HCT116 (cell line): ENCODE measurements at regions not wholly inside any gene's neighbourhood (a gene's known extent, or its start where the extent isn't known, plus 50 kb on each side); places are given as distances from the start of the nearest gene placed in this dataset.

Experiments
- ATAC-seq: fragments of 200-7000 bp; cut with Tn5 transposase; 2 replicates; pipeline ENCODE4 v1.9.1; 2020; ENCODE audit warnings: mild to moderate bottlenecking, moderate library complexity
- BruUV-seq: library from RNA; stranded (reverse); fragments of 400-500 nt; replicated peaks from 2 replicates; lab custom pipeline; 2021; lab: Mats Ljungman, UMichigan
- CTCF ChIA-PET: fragments of 300-600 bp; sonication (Branson Sonifier 250); formaldehyde crosslinking; loops from one replicate; lab custom pipeline; 2021; ENCODE audit warnings: antibody characterized with exemption; lab: Charles Lee
- POLR2A ChIA-PET: fragments of 300-600, 350-600 bp; sonication (Branson Sonifier 250); formaldehyde crosslinking; loops from one replicate; lab custom pipeline; 2021; ENCODE audit warnings: antibody characterized with exemption; lab: Charles Lee
- RAD21 ChIA-PET, 2 experiments: fragments of 300-600 bp; sonication (Branson Sonifier 250); formaldehyde crosslinking; loops; one replicate each; lab custom pipeline; 2023; ENCODE audit warnings: low total read pairs in 2 of 2; ENCODE audit not compliant: uncharacterized antibody in 2 of 2, unreplicated experiment in 2 of 2, low non-redundant PET in 1 of 2; lab: Charles Lee
- DNase-seq: peaks from one replicate; pipeline ENCODE4 v3.0.0-alpha.2; 2010; ENCODE audit warnings: low read depth, low spot score
- H2AFZ ChIP-seq: fragments of 200-600 bp; shearing (Covaris generic), sonication (generic); 2 replicates; pipeline ENCODE4 v1.6.1; 2017; ENCODE audit warnings: low read depth, mixed run types, mixed read lengths, antibody characterized with exemption, low read length; ENCODE audit not compliant: poor library complexity, severe bottlenecking
- H3K27ac ChIP-seq: 2 replicates; pipeline ENCODE4 v1.5.1; 2012; ENCODE audit warnings: low read depth, low read length
- H3K27me3 ChIP-seq: fragments of 200-600 bp; sonication (generic); 2 replicates; pipeline ENCODE4 v1.6.1; 2016; ENCODE audit warnings: mixed run types, low read length, mixed read lengths; ENCODE audit not compliant: insufficient read depth
- H3K36me3 ChIP-seq, 2 experiments: fragments of 200-500 bp in 1 of 2; fragments of 200-600 bp in 1 of 2; sonication (Bioruptor generic) in 1 of 2; sonication (generic) in 1 of 2; 2 replicates each; pipeline versions ENCODE4 v1.5.1 to v1.6.1; 2014 to 2016; ENCODE audit warnings: low read length in 2 of 2, inconsistent platforms in 1 of 2, mixed read lengths in 1 of 2, mixed run types in 1 of 2; ENCODE audit not compliant: insufficient read depth in 2 of 2, control insufficient read depth in 1 of 2
- H3K4me1 ChIP-seq, 2 experiments: fragments of 200-600 bp in 1 of 2; sonication (generic) in 1 of 2; 2 replicates each; pipeline versions ENCODE4 v1.5.1 to v1.6.1; 2012 to 2017; ENCODE audit warnings: low read length in 2 of 2, inconsistent platforms in 1 of 2, mild to moderate bottlenecking in 1 of 2, mixed read lengths in 1 of 2, mixed run types in 1 of 2, moderate library complexity in 1 of 2; ENCODE audit not compliant: insufficient read depth in 2 of 2, control insufficient read depth in 1 of 2
- H3K4me2 ChIP-seq: fragments of 200-600 bp; sonication (generic); 2 replicates; pipeline ENCODE4 v1.6.1; 2017; ENCODE audit warnings: mixed run types, low read length, mixed read lengths
- H3K4me3 ChIP-seq, 2 experiments: fragments of 200-600 bp in 1 of 2; sonication (generic) in 1 of 2; replicated peaks in 1 of 2; 2 replicates each; pipeline ENCODE4 v1.5.1; 2011 to 2016; ENCODE audit warnings: low read length in 2 of 2, control low read depth in 1 of 2, low read depth in 1 of 2, mild to moderate bottlenecking in 1 of 2, mixed read lengths in 1 of 2, mixed run types in 1 of 2
- H3K79me2 ChIP-seq: fragments of 200-600 bp; sonication (generic); 2 replicates; pipeline ENCODE4 v1.6.1; 2017; ENCODE audit warnings: mild to moderate bottlenecking, mixed run types, low read length, moderate library complexity, mixed read lengths; ENCODE audit not compliant: insufficient read depth
- H3K9ac ChIP-seq: fragments of 200-600 bp; sonication (generic); 2 replicates; pipeline ENCODE4 v1.6.1; 2016; ENCODE audit warnings: low read length, mixed read lengths
- H3K9me2 ChIP-seq: fragments of 200-600 bp; sonication (generic), shearing (Covaris generic); 2 replicates; pipeline ENCODE4 v1.6.1; 2017; ENCODE audit warnings: mixed run types, mild to moderate bottlenecking, moderate library complexity; ENCODE audit not compliant: insufficient read depth
- H3K9me3 ChIP-seq, 2 experiments: fragments of 200-500 bp in 1 of 2; fragments of 200-600 bp in 1 of 2; sonication (Bioruptor generic) in 1 of 2; sonication (generic) in 1 of 2; 2 replicates each; pipeline ENCODE4 v1.6.1; 2014 to 2017; ENCODE audit warnings: low read length in 2 of 2, mixed read lengths in 2 of 2, inconsistent platforms in 1 of 2, low read depth in 1 of 2, mild to moderate bottlenecking in 1 of 2, mixed run types in 1 of 2, moderate library complexity in 1 of 2; ENCODE audit not compliant: control insufficient read depth in 1 of 2, insufficient read depth in 1 of 2
- H4K20me1 ChIP-seq: fragments of 200-600 bp; sonication (generic), shearing (Covaris generic); 2 replicates; pipeline ENCODE4 v1.6.1; 2017; ENCODE audit warnings: mixed run types, mild to moderate bottlenecking, moderate library complexity; ENCODE audit not compliant: insufficient read depth
- CBX3 ChIP-seq: IDR thresholded peaks from 2 replicates; pipeline ENCODE4 v1.6.1; 2012; ENCODE audit warnings: low read depth
- EGR1 ChIP-seq: IDR thresholded peaks from 2 replicates; pipeline ENCODE4 v1.6.1; 2012; ENCODE audit warnings: low read depth
- EZH2 ChIP-seq: fragments of 200-600 bp; sonication (generic); IDR thresholded peaks from 2 replicates; pipeline ENCODE4 v1.6.1; 2017; ENCODE audit warnings: antibody characterized with exemption, mixed run types
- EZH2phosphoT487 ChIP-seq: fragments of 200-600 bp; IDR thresholded peaks from 2 replicates; pipeline ENCODE4 v1.6.1; 2018; ENCODE audit warnings: antibody characterized with exemption, borderline replicate concordance
- POLR2A ChIP-seq: IDR thresholded peaks from 2 replicates; pipeline ENCODE4 v1.7.0; 2011; ENCODE audit warnings: borderline replicate concordance; ENCODE audit not compliant: insufficient read depth, insufficient read length; ENCODE audit errors: extremely low read depth
- RAD21 ChIP-seq: IDR thresholded peaks from 2 replicates; pipeline ENCODE4 v1.6.1; 2012; ENCODE audit warnings: low read depth, mild to moderate bottlenecking
- SIN3A ChIP-seq: IDR thresholded peaks from 2 replicates; pipeline ENCODE4 v1.6.1; 2012; ENCODE audit warnings: low read depth
- TCF7L2 ChIP-seq: IDR thresholded peaks from 2 replicates; pipeline ENCODE4 v1.7.0; 2011; ENCODE audit warnings: borderline replicate concordance, inconsistent platforms; ENCODE audit not compliant: insufficient read depth, insufficient read length; ENCODE audit errors: extremely low read depth
- YY1 ChIP-seq: IDR thresholded peaks from 2 replicates; pipeline ENCODE4 v1.6.1; 2011; ENCODE audit warnings: low read length, low read depth, moderate library complexity, mild to moderate bottlenecking; ENCODE audit not compliant: insufficient replicate concordance; ENCODE audit errors: extremely low read depth
- intact Hi-C: fragments of 100-400 bp; cut with micrococcal nuclease; formaldehyde crosslinking; loops from 2 replicates; pipeline ENCODE4 v1.10.0; 2022
- TF ChIP-seq, protein P1 (sequence below), 3 experiments: fragments of 200-600 bp in 1 of 3; sonication (generic) in 1 of 3; IDR thresholded peaks in 2 of 3; conservative IDR thresholded peaks in 1 of 3; 2 replicates each; pipeline ENCODE4 v1.5.1; 2012 to 2017; ENCODE audit warnings: low read depth in 2 of 3, low read length in 2 of 3, antibody characterized with exemption in 1 of 3, borderline replicate concordance in 1 of 3, control low read depth in 1 of 3, mild to moderate bottlenecking in 1 of 3, mixed read lengths in 1 of 3, mixed run types in 1 of 3, moderate library complexity in 1 of 3; ENCODE audit not compliant: insufficient read depth in 1 of 3
- TF ChIP-seq, protein P2 (sequence below): IDR thresholded peaks from 2 replicates; pipeline ENCODE4 v1.6.1; 2012

- BruUV-seq, result no TSS peak
- ChIA-PET POLR2A (no interaction called here), CTCF (no interaction called here), RAD21 (no interaction called here)
- peaks cover 0 to 16% of the 10 kb centered on the region in 2 experiments; a peak in 3 of 4 replicates for H3K9me3 ChIP-seq
- H4K20me1 ChIP-seq, result no peaks in the 10 kb centered on the region
- H3K4me1 ChIP-seq, result no peaks in the 10 kb centered on the region
- no peak for DNase-seq
- no peak for ATAC-seq
- intact Hi-C loops, result no loop called here
- no peak overlapping the region for H2AFZ ChIP-seq
- H3K27ac ChIP-seq, result no peak overlapping the region
- H3K36me3 ChIP-seq, result no peaks in the 10 kb centered on the region
- H3K9ac ChIP-seq, result no peak overlapping the region
- no peaks in the 10 kb centered on the region for H3K27me3 ChIP-seq
- TF ChIP-seq CBX3 (no peak), EZH2 (no peak), RAD21 (no peak), EZH2phosphoT487 (no peak), TCF7L2 (no peak), YY1 (no peak), EGR1 (no peak), SIN3A (no peak), POLR2A (no peak)
- TF ChIP-seq, protein P1, sequence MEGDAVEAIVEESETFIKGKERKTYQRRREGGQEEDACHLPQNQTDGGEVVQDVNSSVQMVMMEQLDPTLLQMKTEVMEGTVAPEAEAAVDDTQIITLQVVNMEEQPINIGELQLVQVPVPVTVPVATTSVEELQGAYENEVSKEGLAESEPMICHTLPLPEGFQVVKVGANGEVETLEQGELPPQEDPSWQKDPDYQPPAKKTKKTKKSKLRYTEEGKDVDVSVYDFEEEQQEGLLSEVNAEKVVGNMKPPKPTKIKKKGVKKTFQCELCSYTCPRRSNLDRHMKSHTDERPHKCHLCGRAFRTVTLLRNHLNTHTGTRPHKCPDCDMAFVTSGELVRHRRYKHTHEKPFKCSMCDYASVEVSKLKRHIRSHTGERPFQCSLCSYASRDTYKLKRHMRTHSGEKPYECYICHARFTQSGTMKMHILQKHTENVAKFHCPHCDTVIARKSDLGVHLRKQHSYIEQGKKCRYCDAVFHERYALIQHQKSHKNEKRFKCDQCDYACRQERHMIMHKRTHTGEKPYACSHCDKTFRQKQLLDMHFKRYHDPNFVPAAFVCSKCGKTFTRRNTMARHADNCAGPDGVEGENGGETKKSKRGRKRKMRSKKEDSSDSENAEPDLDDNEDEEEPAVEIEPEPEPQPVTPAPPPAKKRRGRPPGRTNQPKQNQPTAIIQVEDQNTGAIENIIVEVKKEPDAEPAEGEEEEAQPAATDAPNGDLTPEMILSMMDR (IDR thresholded peaks at IDR 0.05 in 2 of 3, conservative IDR thresholded peaks at IDR 0.05 in 1 of 3; ENCODE audit: borderline replicate concordance in 1 of 3, insufficient read depth in 1 of 3, low read depth in 2 of 3, low read length in 2 of 3), result no peak
- TF ChIP-seq, protein P2, sequence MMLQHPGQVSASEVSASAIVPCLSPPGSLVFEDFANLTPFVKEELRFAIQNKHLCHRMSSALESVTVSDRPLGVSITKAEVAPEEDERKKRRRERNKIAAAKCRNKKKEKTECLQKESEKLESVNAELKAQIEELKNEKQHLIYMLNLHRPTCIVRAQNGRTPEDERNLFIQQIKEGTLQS, result no peak
- no peak overlapping the region for H3K4me3 ChIP-seq
- H3K79me2 ChIP-seq, result no peaks in the 10 kb centered on the region
- H3K9me2 ChIP-seq, result no peaks in the 10 kb centered on the region
- no peak overlapping the region for H3K4me2 ChIP-seq
These were observed 423.7 kb upstream of the ANO5 start for GRCh38 chr11:21769188-21769587.
